SU-DHL-6 (cell line): ENCODE measurements at regions not wholly inside any gene's neighbourhood (a gene's known extent, or its start where the extent isn't known, plus 50 kb on each side); places are given as distances from the start of the nearest gene placed in this dataset.

Experiments used
- H2AFZ ChIP-seq: fragments of 200-600 bp; sonication (generic); 2 replicates; pipeline ENCODE4 v1.6.1; 2014; ENCODE audit warnings: low read depth, mild to moderate bottlenecking, moderate library complexity, mixed read lengths, antibody characterized with exemption, low read length; ENCODE audit not compliant: severe bottlenecking
- H3F3A ChIP-seq: fragments of 200-600 bp; shearing (Covaris generic); 2 replicates; pipeline ENCODE4 v1.6.0; 2016; ENCODE audit warnings: antibody characterized with exemption, mild to moderate bottlenecking; ENCODE audit not compliant: insufficient read depth
- H3K27ac ChIP-seq: fragments of 200-600 bp; sonication (generic); 2 replicates; pipeline ENCODE4 v1.5.1; 2016; ENCODE audit warnings: low read depth, mild to moderate bottlenecking, low read length, moderate library complexity, mixed read lengths
- H3K27me3 ChIP-seq: fragments of 200-600 bp; sonication (generic), shearing (Covaris generic); 2 replicates; pipeline ENCODE4 v1.6.0; 2014; ENCODE audit warnings: mild to moderate bottlenecking, low read length
- H3K36me3 ChIP-seq: fragments of 200-600 bp; sonication (generic); 2 replicates; pipeline ENCODE4 v1.6.1; 2014; ENCODE audit warnings: mild to moderate bottlenecking, low read length, mixed read lengths
- H3K4me2 ChIP-seq: fragments of 300-600, 200-600 bp; shearing (Covaris generic), sonication (generic); 2 replicates; pipeline ENCODE4 v1.6.0; 2014; ENCODE audit warnings: low read length, low read depth, mild to moderate bottlenecking; ENCODE audit not compliant: poor library complexity, severe bottlenecking
- H3K4me3 ChIP-seq: fragments of 200-600 bp; sonication (generic); 2 replicates; pipeline ENCODE4 v1.5.1; 2014; ENCODE audit warnings: antibody characterized with exemption, low read length, mild to moderate bottlenecking, mixed read lengths; ENCODE audit not compliant: insufficient read depth, poor library complexity, severe bottlenecking
- H3K79me2 ChIP-seq: fragments of 200-600 bp; sonication (generic); 2 replicates; pipeline ENCODE4 v1.6.1; 2014; ENCODE audit warnings: mild to moderate bottlenecking, low read length, moderate library complexity; ENCODE audit not compliant: insufficient read depth
- H3K9ac ChIP-seq: fragments of 200-600 bp; sonication (generic); 2 replicates; pipeline ENCODE4 v1.7.0; 2014; ENCODE audit warnings: mild to moderate bottlenecking, low read length
- H3K9me2 ChIP-seq: fragments of 200-600 bp; sonication (generic); replicated peaks from 2 replicates; pipeline ENCODE4 v1.6.1; 2014; ENCODE audit warnings: low read length; ENCODE audit not compliant: insufficient read depth
- H3K9me3 ChIP-seq: fragments of 200-600 bp; sonication (generic); 2 replicates; pipeline ENCODE4 v1.6.1; 2014; ENCODE audit warnings: low read length, mixed read lengths; ENCODE audit not compliant: insufficient read depth
- H4K20me1 ChIP-seq: fragments of 200-600 bp; sonication (generic); 2 replicates; pipeline ENCODE4 v1.6.1; 2014; ENCODE audit warnings: low read depth, mild to moderate bottlenecking, antibody characterized with exemption, low read length, moderate library complexity, mixed read lengths
- EZH2phosphoT487 ChIP-seq: fragments of 200-600 bp; sonication (generic), shearing (Covaris generic); conservative IDR thresholded peaks from 2 replicates; pipeline ENCODE4 v1.6.1; 2018; ENCODE audit warnings: mild to moderate bottlenecking, antibody characterized with exemption, low read length, moderate library complexity, mixed read lengths
- TF ChIP-seq, protein P1 (sequence below): fragments of 200-600 bp; sonication (generic); IDR thresholded peaks from one replicate; pipeline ENCODE4 v1.5.1; 2017; ENCODE audit warnings: antibody characterized with exemption, mild to moderate bottlenecking, low read length, moderate library complexity; ENCODE audit not compliant: insufficient read depth, poor library complexity, severe bottlenecking

- H3F3A ChIP-seq: no peaks in the 10 kb centered on the region
- H3K9me2 ChIP-seq: no peaks in the 10 kb centered on the region
- H4K20me1 ChIP-seq: no peaks in the 10 kb centered on the region
- H3K9me3 ChIP-seq: no peaks in the 10 kb centered on the region
- no peaks in the 10 kb centered on the region for H3K27me3 ChIP-seq
- H3K79me2 ChIP-seq: no peaks in the 10 kb centered on the region
- no peak for TF ChIP-seq EZH2phosphoT487
- TF ChIP-seq, protein P1, sequence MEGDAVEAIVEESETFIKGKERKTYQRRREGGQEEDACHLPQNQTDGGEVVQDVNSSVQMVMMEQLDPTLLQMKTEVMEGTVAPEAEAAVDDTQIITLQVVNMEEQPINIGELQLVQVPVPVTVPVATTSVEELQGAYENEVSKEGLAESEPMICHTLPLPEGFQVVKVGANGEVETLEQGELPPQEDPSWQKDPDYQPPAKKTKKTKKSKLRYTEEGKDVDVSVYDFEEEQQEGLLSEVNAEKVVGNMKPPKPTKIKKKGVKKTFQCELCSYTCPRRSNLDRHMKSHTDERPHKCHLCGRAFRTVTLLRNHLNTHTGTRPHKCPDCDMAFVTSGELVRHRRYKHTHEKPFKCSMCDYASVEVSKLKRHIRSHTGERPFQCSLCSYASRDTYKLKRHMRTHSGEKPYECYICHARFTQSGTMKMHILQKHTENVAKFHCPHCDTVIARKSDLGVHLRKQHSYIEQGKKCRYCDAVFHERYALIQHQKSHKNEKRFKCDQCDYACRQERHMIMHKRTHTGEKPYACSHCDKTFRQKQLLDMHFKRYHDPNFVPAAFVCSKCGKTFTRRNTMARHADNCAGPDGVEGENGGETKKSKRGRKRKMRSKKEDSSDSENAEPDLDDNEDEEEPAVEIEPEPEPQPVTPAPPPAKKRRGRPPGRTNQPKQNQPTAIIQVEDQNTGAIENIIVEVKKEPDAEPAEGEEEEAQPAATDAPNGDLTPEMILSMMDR: no peak
- no peak overlapping the region for H3K9ac ChIP-seq
- no peak overlapping the region for H3K27ac ChIP-seq
- no peaks in the 10 kb centered on the region for H3K36me3 ChIP-seq
- H3K4me3 ChIP-seq: no peak overlapping the region
- H2AFZ ChIP-seq: no peak overlapping the region
- H3K4me2 ChIP-seq: no peak overlapping the region
Measured at GRCh38 chr3:106030627-106030963, 161.8 kb upstream of the CBLB start.

GRCh38 chr3:106032479-106032878 lies 163.7 kb upstream of the CBLB start:
- Histone ChIP-seq H3F3A (no peaks in the 10 kb centered on the region), H3K27ac (no peak overlapping the region), H3K4me2 (no peak overlapping the region), H3K79me2 (no peaks in the 10 kb centered on the region), H3K9me2 (no peaks in the 10 kb centered on the region), H3K9me3 (no peaks in the 10 kb centered on the region), H3K36me3 (no peaks in the 10 kb centered on the region), H2AFZ (no peak overlapping the region), H3K9ac (no peak overlapping the region), H3K27me3 (no peaks in the 10 kb centered on the region), H3K4me3 (no peak overlapping the region), H4K20me1 (no peaks in the 10 kb centered on the region)
- no peak for TF ChIP-seq EZH2phosphoT487
- TF ChIP-seq, protein P1: no peak

DNA sequence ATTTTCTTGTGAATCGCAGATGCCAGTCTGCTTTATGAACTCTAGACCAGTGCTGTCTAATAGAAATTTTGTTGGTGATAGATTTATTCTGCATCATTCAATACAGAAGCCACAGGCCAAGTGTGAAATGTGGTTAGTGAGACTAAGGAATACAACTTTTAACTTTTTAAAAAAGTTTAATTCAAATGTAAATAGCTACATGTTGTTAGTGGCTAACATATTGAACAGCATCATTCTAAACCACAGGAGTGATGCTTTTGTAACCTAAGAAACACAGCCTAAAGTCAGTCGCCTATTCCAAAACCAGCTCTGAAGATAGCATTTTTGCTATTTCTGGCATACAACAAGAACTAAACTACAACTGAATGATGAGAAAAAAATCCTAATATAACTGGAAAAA lies 164.8 kb upstream of the CBLB start:
- TF ChIP-seq EZH2phosphoT487: no peak
- TF ChIP-seq, protein P1: no peak
- no peaks in the 10 kb centered on the region for H4K20me1 ChIP-seq
- H3K27me3 ChIP-seq: no peaks in the 10 kb centered on the region
- H3K4me2 ChIP-seq: no peak overlapping the region
- H3F3A ChIP-seq: no peaks in the 10 kb centered on the region
- no peak overlapping the region for H3K4me3 ChIP-seq
- H3K79me2 ChIP-seq: no peaks in the 10 kb centered on the region
- H3K36me3 ChIP-seq: no peaks in the 10 kb centered on the region
- no peaks in the 10 kb centered on the region for H3K9me2 ChIP-seq
- no peak overlapping the region for H2AFZ ChIP-seq
- H3K27ac ChIP-seq: no peak overlapping the region
- no peak overlapping the region for H3K9ac ChIP-seq
- H3K9me3 ChIP-seq: no peaks in the 10 kb centered on the region

- H3K4me2 ChIP-seq: no peak overlapping the region
- H3K9me2 ChIP-seq: no peaks in the 10 kb centered on the region
Measured at GRCh38 chr3:106034313-106034712, 165.5 kb upstream of the CBLB start.

More at GRCh38 chr3:106034313-106034712, 165.5 kb upstream of the CBLB start:
- no peaks in the 10 kb centered on the region for H3K36me3 ChIP-seq
- no peak overlapping the region for H3K27ac ChIP-seq
- no peaks in the 10 kb centered on the region for H3K79me2 ChIP-seq
- H4K20me1 ChIP-seq: no peaks in the 10 kb centered on the region
- no peak overlapping the region for H2AFZ ChIP-seq
- H3K9ac ChIP-seq: no peak overlapping the region
- H3K27me3 ChIP-seq: no peaks in the 10 kb centered on the region
- TF ChIP-seq EZH2phosphoT487: no peak
- TF ChIP-seq, protein P1: no peak
- no peaks in the 10 kb centered on the region for H3F3A ChIP-seq
- no peaks in the 10 kb centered on the region for H3K9me3 ChIP-seq
- no peak overlapping the region for H3K4me3 ChIP-seq
